DMS53 treated with DMSO at 0.1 percent for 48 hours (cell line): ENCODE measurements at regions not wholly inside any gene's neighbourhood (a gene's known extent, or its start where the extent isn't known, plus 50 kb on each side); places are given as distances from the start of the nearest gene placed in this dataset.

Source experiments
- DNase-seq: peaks from one replicate; lab custom pipeline; 2025; ENCODE audit not compliant: unreplicated experiment; lab: John Stamatoyannopoulos, UW

DNA sequence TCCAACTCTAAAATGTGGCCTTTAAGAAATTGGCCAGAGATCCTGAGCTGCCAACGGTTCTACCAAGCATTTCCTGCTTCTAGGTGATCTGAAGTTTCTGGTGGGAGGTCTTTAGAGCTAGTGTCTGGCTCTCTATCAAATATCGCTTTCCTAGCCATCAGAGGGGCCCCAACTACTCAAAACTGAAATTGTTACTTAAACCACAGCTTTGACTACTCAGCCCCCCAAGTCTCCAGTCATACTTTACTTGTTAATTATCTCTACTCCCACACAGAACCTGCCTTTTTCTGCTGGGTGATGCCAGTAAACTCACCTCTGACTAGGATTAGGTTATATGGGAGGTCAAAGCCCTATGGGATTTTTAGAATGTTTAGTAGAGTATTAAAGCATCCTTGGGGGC is 95.1 kb downstream of the FASLG start:
- DNase-seq: no peak

DNA sequence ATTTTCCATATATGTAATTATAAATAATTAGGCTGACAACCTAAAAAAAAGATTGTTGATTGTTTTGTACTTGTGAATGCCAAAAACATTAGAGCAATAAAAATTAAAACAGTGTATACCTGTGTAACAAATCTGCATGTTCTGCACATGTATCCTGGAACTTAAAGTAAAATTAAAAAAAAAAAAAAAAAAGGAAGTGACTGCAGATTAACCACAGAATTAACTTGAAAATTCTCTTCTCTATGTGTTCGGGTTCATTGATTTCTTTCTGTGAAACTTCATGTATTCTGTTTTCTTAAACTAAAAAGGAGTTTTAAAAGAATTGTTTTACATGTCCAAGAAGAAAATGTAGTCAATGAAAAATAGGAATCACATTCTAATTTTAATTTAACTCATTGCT is 95.7 kb downstream of the FASLG start:
- DNase-seq: no peak

DNA sequence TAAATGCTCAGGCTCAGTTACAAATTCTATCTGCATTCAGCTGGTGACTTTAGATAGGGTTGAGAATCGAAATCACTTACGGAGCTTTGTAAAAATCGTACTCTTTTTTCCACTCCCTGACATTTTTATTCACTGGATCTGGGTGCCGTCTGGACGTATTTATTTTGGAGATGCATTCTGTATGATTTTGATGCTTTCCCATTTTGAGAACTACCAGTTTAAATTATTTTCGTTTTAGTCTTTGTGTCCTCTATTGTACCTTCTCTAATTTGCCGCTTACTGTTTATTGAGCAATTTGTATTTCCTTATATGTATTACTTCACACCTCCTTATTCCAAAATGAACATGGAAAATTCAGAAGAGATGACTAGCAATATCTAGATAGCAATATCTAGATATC is 96.2 kb downstream of the FASLG start:
- no peak for DNase-seq

GRCh38 chr1:172756024-172756423 is 97.1 kb downstream of the FASLG start:
- no peak for DNase-seq

DNA sequence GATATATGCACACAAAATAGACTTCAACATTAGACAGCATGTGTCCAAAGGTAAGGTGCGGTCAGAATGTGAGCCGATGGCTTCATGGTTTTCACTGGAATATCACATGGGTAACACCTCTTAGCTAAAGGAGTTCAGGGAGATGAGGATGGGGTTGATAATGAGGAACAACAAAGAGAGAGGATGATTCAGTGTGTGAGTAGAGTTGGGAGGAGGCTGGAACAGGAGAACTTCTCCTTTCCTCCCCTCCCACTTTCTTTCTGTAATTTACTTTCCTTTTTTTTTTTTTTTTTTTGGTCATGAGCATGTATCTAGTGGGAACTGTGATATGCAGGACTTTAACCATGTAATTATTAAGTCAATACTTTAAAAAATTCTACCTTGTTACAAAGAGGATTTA is 99.4 kb downstream of the FASLG start:
- no peak for DNase-seq

DNA sequence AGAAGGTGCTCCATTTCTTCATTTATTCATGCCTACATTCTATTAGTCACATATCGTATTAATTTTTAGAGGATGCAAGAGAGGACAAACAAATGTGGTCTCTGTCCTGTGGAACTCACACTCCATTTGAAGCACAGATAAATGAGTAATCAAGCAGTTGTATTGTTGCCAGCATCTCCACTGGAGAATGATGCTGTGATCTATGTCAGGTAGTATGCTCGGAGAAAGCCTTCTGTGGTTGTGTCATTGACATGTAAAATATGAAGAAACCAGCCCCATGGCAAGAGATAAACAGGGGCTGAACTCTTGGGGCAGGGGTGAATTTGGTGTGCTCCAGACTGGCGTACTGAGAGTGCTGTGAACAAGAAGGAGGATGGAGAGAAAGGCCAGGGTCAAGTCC is 101.2 kb downstream of the FASLG start:
- DNase-seq: no peak

- DNase-seq: no peak
These were observed 102.9 kb downstream of the FASLG start for GRCh38 chr1:172761581-172762486.

GRCh38 chr1:172763057-172763456 is 104.2 kb downstream of the FASLG start:
- no peak for DNase-seq

DNA sequence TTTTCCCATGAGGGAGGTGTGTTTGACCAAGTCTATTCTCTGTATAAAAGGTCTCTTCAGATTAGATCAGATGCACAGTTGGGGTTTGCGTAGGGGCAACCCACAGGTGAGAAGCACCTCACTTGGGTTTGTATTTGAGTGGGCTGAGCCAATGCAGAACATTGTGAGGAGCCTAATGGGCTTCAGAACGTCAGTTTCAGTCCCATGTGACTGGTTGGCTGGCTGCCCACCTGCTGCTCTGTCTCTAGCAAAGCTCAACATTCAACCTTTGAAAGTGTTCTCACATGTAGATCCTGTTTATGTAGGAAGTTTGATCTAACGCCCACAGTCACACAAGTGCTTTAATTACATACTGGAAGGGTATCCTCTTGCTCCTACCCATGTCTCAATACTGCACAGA is 105.5 kb downstream of the FASLG start:
- DNase-seq: no peak

- no peak for DNase-seq
These were observed 107.6 kb downstream of the FASLG start for GRCh38 chr1:172766462-172766861.

DNA sequence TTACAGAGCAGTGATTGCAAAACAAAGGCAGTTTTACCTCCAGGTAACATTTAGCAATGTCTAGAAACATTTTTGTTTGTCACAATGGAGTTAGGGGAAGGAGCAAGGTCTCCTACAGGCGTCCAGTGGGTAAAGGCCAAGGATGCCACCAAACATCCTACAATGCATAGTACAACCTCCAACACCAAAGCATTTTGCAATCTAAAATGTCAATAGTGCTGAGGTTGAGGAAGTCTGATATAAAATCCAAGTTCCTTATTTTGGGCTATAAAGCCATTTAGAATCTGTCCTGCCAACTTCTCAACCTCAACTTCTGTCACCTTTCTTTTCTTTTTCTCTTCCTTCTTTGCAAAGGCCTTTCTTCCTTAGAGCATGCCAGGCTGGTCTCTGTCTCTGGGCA is 111.2 kb downstream of the FASLG start:
- DNase-seq: no peak

DNA sequence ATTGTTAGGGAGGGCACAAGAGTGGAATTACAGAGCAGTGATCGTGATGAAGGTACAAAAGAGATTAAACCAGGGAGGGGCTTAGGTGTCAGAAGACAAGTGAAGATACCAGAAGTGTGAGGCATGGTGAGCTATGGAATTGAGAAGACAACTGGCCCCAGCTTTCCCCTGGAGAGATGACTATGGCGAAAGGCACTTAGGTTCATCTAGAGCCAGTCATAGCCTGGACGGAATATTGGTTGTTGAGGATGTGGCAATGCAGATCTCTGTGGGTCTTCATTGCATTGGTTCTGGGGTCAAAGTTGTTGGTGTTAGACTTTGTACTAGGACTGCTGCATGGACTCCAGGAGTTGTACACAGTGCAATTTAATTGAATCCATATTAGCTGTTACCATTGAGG is 115.7 kb downstream of the FASLG start:
- DNase-seq: no peak

DNA sequence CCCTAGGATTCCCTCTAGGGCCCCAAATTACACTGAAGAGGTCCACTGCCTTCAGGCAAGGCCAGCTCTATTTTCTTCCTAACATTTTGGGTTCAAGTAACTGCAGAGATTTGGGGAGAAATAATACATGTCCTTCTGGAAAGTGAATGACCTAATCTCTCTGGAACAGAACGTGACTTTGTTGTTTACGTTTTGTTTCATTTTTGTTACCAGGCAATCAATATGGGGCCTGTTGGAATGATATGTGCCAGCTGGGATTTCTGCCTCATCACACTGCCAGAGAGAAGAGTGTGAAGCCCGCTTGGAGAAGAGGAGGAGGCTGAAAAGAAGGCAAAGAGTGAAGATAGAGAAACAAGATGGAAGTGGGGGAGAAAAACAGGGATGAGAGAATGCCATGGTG is 116.7 kb downstream of the FASLG start:
- DNase-seq: no peak

DNA sequence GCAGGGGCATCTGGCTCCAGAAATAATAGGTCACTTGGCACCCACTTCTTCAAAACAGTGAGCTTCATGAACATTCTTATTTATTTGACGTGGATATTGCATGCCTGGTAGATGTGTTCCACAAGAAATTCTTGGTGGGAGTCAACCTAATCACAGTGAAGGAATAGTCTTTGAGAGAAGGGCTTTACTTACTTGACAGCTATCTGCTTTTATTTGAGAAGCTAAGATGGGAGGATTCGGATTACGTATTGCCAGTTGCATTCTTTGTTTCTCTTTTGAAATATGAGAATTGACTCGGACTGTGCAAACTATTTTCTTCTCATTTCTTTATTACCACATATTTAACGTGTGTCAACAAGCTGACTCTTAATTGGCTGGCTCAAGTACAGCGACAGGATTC is 117.2 kb downstream of the FASLG start:
- DNase-seq: no peak

DNA sequence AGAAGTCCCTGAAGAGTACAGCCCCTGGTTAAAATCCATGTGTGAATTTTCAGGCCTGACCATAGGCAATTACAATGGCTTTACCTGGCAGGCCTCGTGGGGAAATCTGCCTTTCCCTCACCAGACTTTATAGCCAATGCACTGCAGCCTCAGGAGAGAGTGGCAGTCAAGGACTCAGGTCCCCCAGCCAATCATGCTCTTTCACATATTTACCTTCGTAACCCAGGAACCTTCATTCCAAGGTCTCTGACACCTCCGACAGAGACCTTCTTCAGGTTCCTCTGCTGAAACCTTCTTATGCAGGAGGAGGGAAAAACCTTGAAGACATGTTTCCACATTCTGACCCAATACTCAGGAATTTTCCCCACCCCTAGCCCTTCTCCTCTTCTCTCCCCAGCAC is 118.9 kb downstream of the FASLG start:
- no peak for DNase-seq

GRCh38 chr1:172778456-172779455 is 119.9 kb downstream of the FASLG start:
- no peak for DNase-seq

DNA sequence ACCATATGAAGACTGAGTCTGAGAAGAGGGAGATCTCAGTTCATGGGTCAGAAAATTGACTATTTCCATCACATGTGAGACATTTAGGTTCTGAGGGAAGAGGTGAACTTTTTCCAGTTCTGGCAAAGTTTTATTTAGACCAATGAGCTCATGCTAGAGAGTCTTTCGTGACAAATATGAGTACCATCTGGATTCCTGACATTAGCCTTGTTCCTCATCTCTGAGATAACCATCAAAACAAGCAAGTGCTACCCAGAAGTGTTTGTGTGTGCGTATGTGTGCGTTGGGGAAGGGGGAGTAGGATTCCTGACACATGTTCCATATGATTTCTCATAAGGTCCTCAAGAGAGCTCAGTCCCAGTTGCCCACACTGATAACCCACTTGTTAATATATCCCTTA is 120.6 kb downstream of the FASLG start:
- no peak for DNase-seq

DNA sequence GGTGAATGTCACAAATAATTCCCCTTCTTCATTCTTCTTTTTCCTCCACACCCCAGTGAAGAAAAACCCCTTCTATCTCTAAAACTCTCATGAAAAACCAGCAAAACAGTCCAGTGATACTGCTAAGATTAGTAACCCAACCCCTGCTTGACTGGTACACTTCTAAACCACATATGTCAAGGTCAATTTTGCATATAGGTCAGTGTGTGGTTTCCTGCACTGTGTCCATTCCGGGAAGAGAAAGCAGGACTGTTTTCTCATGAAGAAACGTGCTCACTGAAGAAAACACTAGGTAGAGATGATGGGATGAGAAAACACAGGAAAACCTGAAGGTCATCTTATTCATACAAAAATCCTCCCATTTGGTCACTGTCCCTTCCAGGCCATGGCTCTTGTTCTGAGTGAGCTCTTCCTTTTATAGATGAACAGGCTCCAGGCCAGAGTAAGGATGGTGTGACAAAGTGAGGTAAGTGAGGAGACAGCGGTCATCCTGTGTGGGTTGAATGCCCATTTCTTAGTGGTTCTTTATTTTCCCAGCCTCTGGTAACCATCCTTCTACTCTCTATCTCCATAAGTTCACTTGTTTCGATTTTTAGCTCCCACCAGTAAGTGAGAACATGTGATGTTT is 122.7 kb downstream of the FASLG start:
- no peak for DNase-seq

- no peak for DNase-seq
These were observed 130.9 kb downstream of the FASLG start for GRCh38 chr1:172789840-172790239.

DNA sequence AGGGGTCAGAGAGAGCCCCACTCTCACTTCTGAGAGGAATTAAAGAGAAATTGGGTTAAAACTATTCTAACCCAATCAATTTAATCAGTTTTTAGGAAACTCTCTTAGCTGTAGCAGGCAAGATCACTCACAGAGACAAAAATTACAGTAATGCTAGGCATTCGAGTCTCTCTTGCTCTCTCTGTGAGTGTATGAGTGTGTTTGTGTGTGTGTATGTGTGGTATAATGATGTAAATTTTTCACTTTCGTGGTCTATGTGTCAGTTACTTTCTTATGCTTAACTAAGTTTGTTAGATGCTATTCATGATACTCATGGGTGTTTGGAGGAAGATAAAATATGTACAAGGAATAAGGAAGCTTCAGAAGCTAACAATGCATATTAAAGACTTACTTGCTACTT is 131.3 kb downstream of the FASLG start:
- no peak for DNase-seq

- DNase-seq: no peak
These were observed 134.9 kb downstream of the FASLG start for GRCh38 chr1:172793823-172794222.
